ENCODE measurements at regions not wholly inside any gene's neighbourhood (a gene's known extent, or its start where the extent isn't known, plus 50 kb on each side); places are given as distances from the start of the nearest gene placed in this dataset.

- no peak for TF ChIP-seq CTCF (IDR thresholded peaks at IDR 0.05)
- TF ChIP-seq POLR2A (IDR thresholded peaks at IDR 0.05), result no peak
Measured at GRCh38 chr2:167702227-167702626, 545.2 kb downstream of the STK39 start.
